DMS153 (cell line): ENCODE measurements at regions not wholly inside any gene's neighbourhood (a gene's known extent, or its start where the extent isn't known, plus 50 kb on each side); places are given as distances from the start of the nearest gene placed in this dataset.
"Not testable (repeated sequence)": the region's sequence is repeated elsewhere in the genome, so short reads cannot be mapped to it uniquely, and the experiment has no call there.

ENCODE experiments used
- DNase-seq: peaks from one replicate; lab custom pipeline; 2025; lab: John Stamatoyannopoulos, UW

- DNase-seq, result no peak
Measured at GRCh38 chr7:46934198-46934825, 647.6 kb downstream of the TNS3 start.

- no peak for DNase-seq
Measured at GRCh38 chr7:46933596-46933995, 648.3 kb downstream of the TNS3 start.

- DNase-seq, result no peak
Measured at GRCh38 chr7:46932676-46933424, 649.1 kb downstream of the TNS3 start.

- DNase-seq, result no peak
Measured at GRCh38 chr7:46932306-46932675, 649.6 kb downstream of the TNS3 start.

GRCh38 chr7:46930366-46930765 lies 651.5 kb downstream of the TNS3 start:
- DNase-seq, result no peak

- no peak for DNase-seq
Measured at GRCh38 chr7:46929359-46929758, 652.6 kb downstream of the TNS3 start.

GRCh38 chr7:46928719-46929118 lies 653.2 kb downstream of the TNS3 start:
- no peak for DNase-seq

GRCh38 chr7:46927131-46927810 lies 654.6 kb downstream of the TNS3 start:
- no peak for DNase-seq

GRCh38 chr7:46916581-46916980 lies 665.3 kb downstream of the TNS3 start:
- DNase-seq, result no peak

GRCh38 chr7:46912692-46913091 lies 669.2 kb downstream of the TNS3 start:
- no peak for DNase-seq

- no peak for DNase-seq
Measured at GRCh38 chr7:46909601-46910051, 672.3 kb downstream of the TNS3 start.

- DNase-seq, result no peak
Measured at GRCh38 chr7:46908770-46909169, 673.1 kb downstream of the TNS3 start.

- not testable (repeated sequence) for DNase-seq
Measured at GRCh38 chr7:46904523-46904922, 677.4 kb downstream of the TNS3 start.

GRCh38 chr7:46902463-46902862 lies 679.4 kb downstream of the TNS3 start:
- DNase-seq, result no peak

GRCh38 chr7:46900312-46901263 lies 681.3 kb downstream of the TNS3 start:
- DNase-seq, result no peak

GRCh38 chr7:46897381-46897780 lies 684.5 kb downstream of the TNS3 start:
- DNase-seq, result no peak

GRCh38 chr7:46886669-46887374 lies 695.1 kb downstream of the TNS3 start:
- no peak for DNase-seq

GRCh38 chr7:46885167-46885566 lies 696.7 kb downstream of the TNS3 start:
- no peak for DNase-seq

- DNase-seq, result no peak
Measured at GRCh38 chr7:46881507-46882127, 700.3 kb downstream of the TNS3 start.

- DNase-seq, result no peak
Measured at GRCh38 chr7:46880508-46881196, 701.3 kb downstream of the TNS3 start.
